CD4-positive, alpha-beta T cell treated with Interferon alpha-2 for 1 hour (primary cell): ENCODE measurements at regions not wholly inside any gene's neighbourhood (a gene's known extent, or its start where the extent isn't known, plus 50 kb on each side); places are given as distances from the start of the nearest gene placed in this dataset.

Experiments
- DNase-seq, 2 donors: peaks; one replicate each; pipeline ENCODE4 v3.0.0-alpha.2; 2020 to 2022

- no peak for DNase-seq
Measured at GRCh38 chr20:21812379-21812778, 106.9 kb downstream of the PAX1 start.

- DNase-seq, result no peak
Measured at GRCh38 chr20:21809961-21810523, 104.6 kb downstream of the PAX1 start.

- DNase-seq, result no peak
Measured at GRCh38 chr20:21808863-21809664, 103.6 kb downstream of the PAX1 start.

- DNase-seq, result no peak
Measured at GRCh38 chr20:21808139-21808538, 102.7 kb downstream of the PAX1 start.

- DNase-seq, result no peak
Measured at GRCh38 chr20:21804802-21805201, 99.3 kb downstream of the PAX1 start.

- DNase-seq, result no peak
Measured at GRCh38 chr20:21801193-21801592, 95.7 kb downstream of the PAX1 start.

GRCh38 chr20:21798384-21798783 lies 92.9 kb downstream of the PAX1 start:
- no peak for DNase-seq

- DNase-seq, result no peak
Measured at GRCh38 chr20:21796059-21796458, 90.6 kb downstream of the PAX1 start.

GRCh38 chr20:21788082-21788481 lies 82.6 kb downstream of the PAX1 start:
- no peak for DNase-seq

GRCh38 chr20:21781446-21782075 lies 76.1 kb downstream of the PAX1 start:
- no peak for DNase-seq

- DNase-seq, result no peak
Measured at GRCh38 chr20:21780528-21780927, 75.1 kb downstream of the PAX1 start.
